Loucy (cell line): ENCODE measurements at regions not wholly inside any gene's neighbourhood (a gene's known extent, or its start where the extent isn't known, plus 50 kb on each side); places are given as distances from the start of the nearest gene placed in this dataset.
"Not testable (repeated sequence)": the region's sequence is repeated elsewhere in the genome, so short reads cannot be mapped to it uniquely, and the experiment has no call there.

Experiments
- CTCF ChIP-seq: fragments of 200-600 bp; sonication (generic); conservative IDR thresholded peaks from 2 replicates; pipeline ENCODE4 v1.5.1; 2014; ENCODE audit warnings: mild to moderate bottlenecking, antibody characterized with exemption, low read length
- EZH2phosphoT487 ChIP-seq: fragments of 200-600 bp; IDR thresholded peaks from 2 replicates; pipeline ENCODE4 v1.6.1; 2018; ENCODE audit warnings: antibody characterized with exemption, mild to moderate bottlenecking, moderate library complexity, borderline replicate concordance

GRCh38 chr14:89689711-89690110 lies 264.8 kb downstream of the EFCAB11 start:
- TF ChIP-seq EZH2phosphoT487, CTCF: not testable (repeated sequence)
